ENCODE measurements at regions not wholly inside any gene's neighbourhood (a gene's known extent, or its start where the extent isn't known, plus 50 kb on each side); places are given as distances from the start of the nearest gene placed in this dataset.

- no peak for DNase-seq (ENCODE audit: low read depth, low spot score)
- Histone ChIP-seq H3K9me3 (replicated peaks; ENCODE audit: control insufficient read depth, insufficient read depth, low read length) (no peaks in the 10 kb centered on the region), H3K36me3 (ENCODE audit: control insufficient read depth in 2 of 2, insufficient read depth in 2 of 2, low read length in 1 of 2) (no peaks in the 10 kb centered on the region), H4K20me1 (ENCODE audit: control insufficient read depth, insufficient read depth) (no peaks in the 10 kb centered on the region), H3K4me1 (ENCODE audit: control insufficient read depth, insufficient read depth, low read length) (no peaks in the 10 kb centered on the region), H3K4me2 (ENCODE audit: control insufficient read depth, insufficient read depth) (no peak overlapping the region), H3K4me3 (no peak overlapping the region), H3K27me3 (replicated peaks in 1 of 2; ENCODE audit: control insufficient read depth in 2 of 2, insufficient read depth in 2 of 2, low read length in 1 of 2) (no peaks in the 10 kb centered on the region), H3K79me2 (ENCODE audit: control insufficient read depth, insufficient read depth, low read length) (no peaks in the 10 kb centered on the region), H3K9ac (ENCODE audit: control insufficient read depth, insufficient read depth, low read length) (no peak overlapping the region), H2AFZ (ENCODE audit: control insufficient read depth, low read depth, low read length) (no peak overlapping the region), H3K27ac (ENCODE audit: control insufficient read depth, insufficient read depth) (no peak overlapping the region)
- 0% methylated on average over 3 of the region's 3 CpGs for WGBS (ENCODE audit: insufficient coverage, insufficient replicate concordance, low lambda C conversion rate, missing lambda C conversion rate)
- RAD21 ChIA-PET (ENCODE audit: unreplicated experiment): no interaction called here
- ATAC-seq: no peak
- in situ Hi-C loops (cut with MboI): no loop called here
- POLR2A ChIA-PET: no interaction called here
- CTCF ChIA-PET: no interaction called here
- no peak for FAIRE-seq
- no TSS peak for BruUV-seq (replicated peaks)
- intact Hi-C loops (cut with micrococcal nuclease; ENCODE audit: unreplicated experiment): no loop called here
- SMC1A ChIA-PET (ENCODE audit: uncharacterized antibody, unreplicated experiment): no interaction called here
- no peak for TF ChIP-seq PAX8 (IDR thresholded peaks at IDR 0.05)
- no peak for TF ChIP-seq JUNB (IDR thresholded peaks at IDR 0.05)
- TF ChIP-seq SMC3 (IDR thresholded peaks at IDR 0.05; ENCODE audit: borderline replicate concordance, low read length): no peak
- TF ChIP-seq HDAC6 (IDR thresholded peaks at IDR 0.05; ENCODE audit: unreplicated experiment): no peak
- TF ChIP-seq SUPT20H (IDR thresholded peaks at IDR 0.05; ENCODE audit: borderline replicate concordance, control insufficient read depth, low read depth, low read length): no peak
- TF ChIP-seq IKZF2 (IDR thresholded peaks at IDR 0.05): no peak
- TF ChIP-seq BHLHE40 (IDR thresholded peaks at IDR 0.05; ENCODE audit: borderline replicate concordance in 1 of 2, low read depth in 2 of 2, low read length in 1 of 2): no peak
- no peak for TF ChIP-seq CTCF (IDR thresholded peaks at IDR 0.05 in 2 of 3, conservative IDR thresholded peaks at IDR 0.05 in 1 of 3; ENCODE audit: control insufficient read depth in 2 of 3, extremely low read depth in 1 of 3, insufficient read depth in 1 of 3, low read depth in 3 of 3, low read length in 3 of 3)
- no peak for TF ChIP-seq BCL11A (IDR thresholded peaks at IDR 0.05; ENCODE audit: low read depth, low read length)
- TF ChIP-seq TARDBP (IDR thresholded peaks at IDR 0.05; ENCODE audit: borderline replicate concordance): no peak
- no peak for TF ChIP-seq RFX5 (IDR thresholded peaks at IDR 0.05; ENCODE audit: low read depth, low read length)
- no peak for TF ChIP-seq FOXM1 (IDR thresholded peaks at IDR 0.05; ENCODE audit: low read depth, low read length)
- TF ChIP-seq SPI1 (IDR thresholded peaks at IDR 0.05; ENCODE audit: borderline replicate concordance, insufficient read depth, low read depth, low read length): no peak
- TF ChIP-seq SMAD1 (IDR thresholded peaks at IDR 0.05; ENCODE audit: low read depth, partially characterized antibody): no peak
- no peak for TF ChIP-seq RELA (IDR thresholded peaks at IDR 0.05; ENCODE audit: borderline replicate concordance, partially characterized antibody)
- TF ChIP-seq LARP7 (IDR thresholded peaks at IDR 0.05): no peak
- TF ChIP-seq RCOR1 (conservative IDR thresholded peaks at IDR 0.05; ENCODE audit: low read depth, low read length): no peak
- TF ChIP-seq PRDM15 (CRISPR knock-in tag; IDR thresholded peaks at IDR 0.05): no peak
These were observed 601.0 kb upstream of the KIRREL3 start for GRCh38 chr11:127601578-127601977.

Measured in GM12878 (cell line).